GM18867 (cell line): ENCODE measurements at regions not wholly inside any gene's neighbourhood (a gene's known extent, or its start where the extent isn't known, plus 50 kb on each side); places are given as distances from the start of the nearest gene placed in this dataset.
"Not testable (repeated sequence)": the region's sequence is repeated elsewhere in the genome, so short reads cannot be mapped to it uniquely, and the experiment has no call there.

Experiments
- ATAC-seq: cut with Tn5 transposase; IDR thresholded peaks from one replicate; pipeline ENCODE4 v1.9.1; 2021; ENCODE audit warnings: mild to moderate bottlenecking, moderate library complexity; ENCODE audit not compliant: unreplicated experiment

DNA sequence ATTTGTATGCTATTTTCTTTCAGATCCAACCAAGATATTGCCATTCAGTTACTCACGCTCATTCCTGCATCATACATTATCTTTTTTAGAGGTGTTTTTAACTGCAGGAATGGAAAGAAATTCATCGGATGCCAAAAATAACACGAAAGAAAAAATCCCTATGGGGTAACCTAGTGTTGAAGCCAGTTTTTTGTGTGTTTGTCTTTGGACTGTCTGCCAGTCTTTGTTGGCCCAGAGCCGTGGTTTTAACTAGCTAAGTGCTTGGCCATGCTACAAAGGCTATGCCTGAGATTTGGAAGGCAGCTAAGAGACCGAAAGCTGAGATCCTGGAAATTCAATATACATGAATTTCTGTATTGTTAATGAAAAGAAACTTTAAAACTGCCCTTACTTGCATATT is 309.8 kb upstream of the CNTN5 start:
- no peak for ATAC-seq

DNA sequence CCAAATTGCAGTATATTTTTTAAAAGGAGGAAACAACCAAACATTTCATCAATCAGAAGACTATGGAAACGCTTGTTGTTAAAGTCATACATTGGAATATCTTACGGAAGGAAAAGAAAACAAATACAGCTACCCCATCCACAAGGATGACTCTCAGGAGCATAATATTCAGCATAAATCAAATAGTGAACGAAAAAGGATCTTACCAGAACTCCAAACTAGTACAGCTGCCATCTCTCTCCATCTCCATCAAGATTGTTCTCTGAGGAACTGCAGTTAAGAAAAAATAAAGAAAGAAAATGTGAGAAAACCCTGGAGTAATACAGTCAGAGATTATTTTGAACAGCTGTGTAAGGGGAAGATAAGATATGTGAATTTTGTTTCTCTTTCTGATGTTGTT is 299.8 kb upstream of the CNTN5 start:
- no peak for ATAC-seq

DNA sequence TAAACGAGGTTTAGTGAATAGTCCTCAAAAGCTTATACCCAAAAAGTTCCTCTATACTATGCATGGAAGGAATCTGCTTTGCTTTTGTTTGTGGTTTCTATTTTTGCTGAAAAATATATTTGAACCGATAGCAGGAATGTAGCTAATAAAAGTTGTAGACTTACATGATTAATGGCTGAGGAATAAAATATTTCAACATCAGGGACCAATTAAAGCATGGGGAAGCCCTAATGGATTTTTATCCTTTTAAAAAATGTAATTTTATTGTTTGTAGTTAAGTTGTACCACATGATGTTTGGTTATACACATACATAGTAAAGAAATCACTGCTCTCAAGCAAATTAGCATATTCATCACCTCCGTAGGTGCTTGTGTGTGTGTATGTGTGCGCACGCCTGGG is 295.3 kb upstream of the CNTN5 start:
- ATAC-seq, result no peak

DNA sequence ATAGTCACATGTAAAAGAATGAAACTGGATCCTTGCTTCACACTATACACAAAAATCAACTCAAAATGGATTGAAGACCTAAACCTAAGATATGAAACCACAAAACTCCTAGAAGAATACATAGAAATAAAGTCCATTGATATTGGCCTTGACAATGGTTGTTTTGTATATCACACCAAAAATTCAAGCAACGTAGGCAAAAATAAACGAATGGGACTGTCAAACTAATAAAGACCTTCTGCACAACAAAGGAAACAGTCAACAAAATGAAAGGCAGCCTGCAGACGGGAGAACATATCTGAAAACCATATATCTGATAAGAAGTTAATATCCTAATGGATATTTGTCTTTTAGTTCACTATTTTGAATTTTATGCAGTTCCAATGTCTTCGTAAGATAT is 292.3 kb upstream of the CNTN5 start:
- ATAC-seq, result no peak

DNA sequence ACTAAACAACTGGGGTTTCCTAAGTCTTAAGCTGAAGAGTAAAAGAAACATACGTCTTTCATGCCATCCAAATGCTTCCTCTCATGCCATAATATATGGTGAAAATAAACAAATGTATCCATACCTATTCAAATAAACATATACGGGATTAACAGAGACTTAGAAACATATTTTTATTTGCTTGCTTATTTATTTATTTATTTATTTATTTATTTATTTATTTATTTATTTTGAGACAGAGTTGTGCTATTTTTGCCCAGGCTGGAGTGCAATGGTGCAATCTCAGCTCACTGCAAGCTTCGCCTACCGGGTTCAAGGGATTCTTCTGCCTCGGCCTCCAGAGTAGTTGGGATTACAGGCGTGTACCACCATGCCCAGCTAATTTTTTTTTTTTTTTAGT is 291.6 kb upstream of the CNTN5 start:
- no peak for ATAC-seq

DNA sequence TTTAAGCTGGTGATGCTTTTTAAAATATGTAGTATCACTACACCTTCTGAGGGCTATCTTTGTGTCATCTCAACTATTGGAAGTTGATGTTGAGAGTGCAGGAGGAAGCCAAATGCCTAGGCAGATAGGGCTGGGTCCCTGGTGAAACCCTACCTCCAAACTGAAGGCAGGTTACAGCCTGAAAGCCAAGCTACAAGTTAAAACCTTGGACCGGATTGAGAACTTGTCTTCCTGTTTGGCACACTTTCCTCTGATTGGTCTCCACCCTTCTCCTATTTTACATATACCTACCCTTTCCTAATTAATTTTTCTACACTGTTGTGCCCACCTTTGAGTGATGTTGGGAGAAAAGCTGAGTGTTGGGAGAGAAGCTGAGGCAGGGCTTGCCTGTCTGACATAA is 287.8 kb upstream of the CNTN5 start:
- no peak for ATAC-seq

DNA sequence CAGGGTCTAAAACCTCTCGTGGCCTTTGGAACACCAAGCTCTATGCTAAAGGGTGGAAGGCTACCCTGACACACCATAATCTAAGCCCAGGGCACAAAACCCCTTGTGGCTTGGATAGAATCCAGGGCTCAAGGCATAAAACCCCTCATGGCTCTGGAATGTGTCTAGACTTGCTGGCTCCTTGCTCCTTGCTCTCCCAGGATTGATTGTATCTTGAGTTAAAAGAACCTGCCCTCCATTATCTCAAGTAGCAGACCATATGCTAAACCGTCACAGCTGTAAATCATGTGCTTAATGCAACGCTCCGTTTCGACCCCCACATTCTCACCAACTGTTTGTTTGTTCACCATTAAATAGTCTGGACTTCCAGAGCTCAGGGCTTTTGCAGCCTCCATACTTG is 287.4 kb upstream of the CNTN5 start:
- not testable (repeated sequence) for ATAC-seq

DNA sequence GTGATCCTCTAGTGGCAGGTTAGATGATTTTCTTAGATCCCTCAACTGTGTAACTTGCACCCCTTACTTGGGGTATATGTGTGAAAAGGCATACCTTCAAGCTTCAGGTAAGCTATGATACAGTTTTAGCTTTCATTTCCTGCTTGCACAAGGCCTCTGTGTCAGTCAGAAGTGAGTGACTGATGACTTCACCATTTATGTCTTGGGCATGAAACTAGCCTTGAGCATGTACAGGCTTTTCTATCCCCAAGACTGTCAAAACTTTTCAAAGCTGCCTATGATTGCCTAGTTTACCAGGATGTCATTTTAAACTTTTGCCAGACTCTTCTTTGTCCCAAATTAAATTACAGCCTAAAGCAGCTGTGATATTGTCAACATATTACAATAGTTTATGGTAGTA is 286.1 kb upstream of the CNTN5 start:
- no peak for ATAC-seq

DNA sequence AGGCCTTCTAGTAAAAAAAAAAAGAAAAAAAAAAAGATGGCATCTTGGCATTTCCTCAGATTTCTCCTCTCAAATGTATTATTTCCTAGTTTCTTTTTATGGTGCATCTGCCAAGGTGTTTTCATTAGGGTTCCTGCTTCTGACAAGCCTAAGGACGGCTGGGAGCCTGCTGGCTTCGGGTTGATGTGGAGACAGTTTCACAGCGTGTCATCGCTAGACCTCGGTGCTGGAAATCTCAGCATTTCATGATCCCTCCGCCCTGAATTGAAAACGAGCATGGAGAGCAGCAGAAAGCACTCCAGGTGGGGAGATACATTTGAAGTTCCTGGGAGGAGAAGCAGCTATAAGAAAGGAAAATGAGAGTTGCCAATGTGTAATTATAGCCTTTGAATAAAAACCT is 283.9 kb upstream of the CNTN5 start:
- ATAC-seq, result no peak

DNA sequence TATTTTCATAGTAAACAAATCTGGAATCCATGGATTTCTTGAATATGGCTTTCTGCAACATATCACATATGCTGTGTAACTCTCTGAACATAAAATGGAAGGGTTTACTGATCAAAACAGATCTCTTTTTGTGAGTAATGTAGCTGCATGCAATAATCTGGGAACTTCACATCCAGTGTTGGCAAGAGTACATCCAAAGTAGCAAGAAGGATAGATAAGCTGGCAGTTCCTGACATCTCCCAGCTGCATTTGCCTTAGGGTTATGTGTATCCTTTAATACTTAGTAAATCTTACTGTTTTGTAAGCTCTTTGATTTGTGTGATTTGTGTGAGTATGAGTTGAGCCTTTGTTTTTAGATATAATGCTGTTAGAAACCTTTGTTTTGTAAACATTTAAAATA is 280.4 kb upstream of the CNTN5 start:
- ATAC-seq, result no peak

DNA sequence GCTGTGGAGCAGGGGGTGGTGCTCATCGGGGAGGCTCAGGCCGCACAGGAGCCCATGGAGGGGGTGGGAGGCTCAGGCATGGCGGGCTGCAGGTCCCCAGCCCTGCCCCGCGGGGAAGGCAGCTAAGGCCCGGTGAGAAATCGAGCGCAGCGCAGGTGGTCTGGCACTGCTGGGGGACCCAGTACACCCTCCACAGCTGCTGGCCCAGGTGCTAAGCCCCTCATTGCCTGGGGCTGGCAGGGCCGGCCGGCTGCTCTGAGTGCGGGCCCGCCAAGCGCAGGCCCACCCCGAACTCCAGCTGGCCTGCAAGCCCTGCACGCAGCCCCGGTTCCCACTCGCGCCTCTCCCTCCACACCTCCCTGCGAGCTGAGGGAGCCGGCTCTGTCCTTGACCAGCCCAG is 257.3 kb upstream of the CNTN5 start:
- not testable (repeated sequence) for ATAC-seq

DNA sequence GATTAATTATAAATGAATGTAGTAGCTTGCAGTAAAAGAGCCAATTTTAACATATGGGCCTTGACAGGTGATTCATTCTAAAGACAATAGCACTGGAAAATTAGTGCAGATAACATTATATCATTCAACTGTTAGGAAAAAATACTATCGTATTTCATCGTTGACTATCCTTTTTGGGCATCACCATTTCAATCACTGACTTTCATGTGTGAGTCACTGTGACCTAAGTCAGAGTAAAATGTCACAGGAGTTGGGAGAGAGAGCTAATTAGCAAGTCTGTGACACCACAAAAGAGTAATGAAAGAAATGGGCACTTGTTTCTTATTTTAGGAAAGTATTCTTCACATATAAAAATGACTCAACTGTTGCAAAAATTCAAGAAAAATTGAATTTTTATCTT is 253.8 kb upstream of the CNTN5 start:
- no peak for ATAC-seq

DNA sequence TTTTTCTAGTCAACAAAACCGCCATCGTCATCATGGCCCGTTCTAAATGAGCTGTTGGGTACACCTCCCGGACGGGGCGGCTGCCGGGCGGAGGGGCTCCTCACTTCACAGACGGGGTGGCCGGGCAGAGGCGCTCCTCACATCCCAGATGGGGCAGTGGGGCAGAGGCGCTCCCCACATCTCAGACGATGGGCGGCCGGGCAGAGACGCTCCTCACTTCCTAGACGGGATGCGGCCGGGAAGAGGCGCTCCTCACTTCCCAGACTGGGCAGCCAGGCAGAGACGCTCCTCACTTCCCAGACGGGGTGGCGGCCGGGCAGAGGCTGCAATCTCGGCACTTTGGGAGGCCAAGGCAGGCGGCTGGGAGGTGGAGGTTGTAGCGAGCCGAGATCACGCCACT is 250.7 kb upstream of the CNTN5 start:
- ATAC-seq, result not testable (repeated sequence)

DNA sequence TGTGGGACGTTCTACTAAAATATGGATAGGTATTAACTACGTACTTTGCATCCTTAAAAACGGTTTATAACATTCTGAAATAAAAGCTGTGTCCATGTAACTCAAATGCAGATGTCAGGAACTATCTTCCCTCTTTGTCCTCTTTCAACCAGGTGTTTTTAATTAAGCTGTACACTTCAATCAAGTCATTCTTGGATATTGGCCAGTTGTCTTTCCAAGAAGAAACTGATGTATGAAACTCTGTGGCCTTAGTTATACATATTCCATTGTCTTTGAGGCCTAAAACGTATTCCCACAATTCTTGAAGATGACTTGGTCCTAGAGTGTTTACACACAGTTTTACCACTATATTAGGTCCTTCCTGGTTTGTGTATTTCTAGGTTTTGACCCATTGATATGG is 249.0 kb upstream of the CNTN5 start:
- ATAC-seq, result no peak

DNA sequence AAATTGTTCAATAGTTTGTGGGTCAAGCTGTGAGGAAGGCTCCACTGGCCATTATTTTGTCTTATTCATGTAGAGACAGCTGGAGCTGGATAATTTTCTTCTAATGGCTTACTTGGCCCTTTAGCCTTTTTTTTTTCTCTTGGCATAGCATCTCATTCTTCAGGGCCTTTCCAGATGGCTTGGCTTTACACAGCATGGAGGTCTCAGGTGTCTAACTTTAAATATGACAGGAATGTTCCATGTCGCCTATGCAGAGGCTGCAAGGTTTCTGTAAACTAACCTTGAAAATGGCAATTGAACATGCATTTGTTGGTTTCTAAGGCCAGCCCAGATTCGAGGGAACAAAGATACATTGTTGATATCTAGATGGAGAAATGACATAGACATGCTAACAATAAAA is 247.9 kb upstream of the CNTN5 start:
- ATAC-seq, result no peak

DNA sequence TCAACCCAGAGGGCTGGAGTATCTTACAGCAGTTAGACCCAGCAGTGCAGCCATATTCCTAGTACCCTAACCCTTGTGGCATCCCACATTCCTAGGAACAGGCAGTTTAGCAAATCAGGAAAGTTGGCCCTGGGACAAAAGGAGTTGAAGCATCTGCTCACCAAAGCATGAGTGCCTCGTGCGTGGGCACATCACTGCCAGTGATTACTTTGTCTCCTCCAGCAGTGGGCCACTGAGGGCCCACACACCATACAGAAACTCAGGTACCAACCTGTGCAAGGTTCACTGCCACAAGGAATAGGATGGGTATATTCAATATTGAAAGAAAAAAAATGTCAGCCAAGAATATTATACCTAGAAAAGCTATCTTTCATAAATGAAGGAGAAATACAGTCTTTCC is 227.5 kb upstream of the CNTN5 start:
- ATAC-seq, result no peak

DNA sequence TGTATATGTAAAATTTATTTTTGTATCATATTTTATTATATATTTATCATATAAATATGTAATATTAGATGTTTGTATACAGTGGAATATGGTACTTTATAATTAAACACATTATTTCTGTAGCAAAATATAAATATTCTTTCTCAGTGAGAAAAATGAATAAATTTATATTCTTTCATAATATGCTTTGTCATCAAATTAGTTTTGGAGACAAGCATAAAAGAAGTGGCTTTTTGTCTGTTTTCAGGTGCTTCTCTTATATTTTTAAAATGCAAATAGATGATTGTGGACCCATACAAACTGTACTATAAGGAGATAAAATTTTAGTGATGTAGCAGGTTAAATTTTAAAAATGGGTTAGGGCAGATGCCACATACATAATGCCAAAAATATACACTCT is 222.4 kb upstream of the CNTN5 start:
- ATAC-seq, result no peak

DNA sequence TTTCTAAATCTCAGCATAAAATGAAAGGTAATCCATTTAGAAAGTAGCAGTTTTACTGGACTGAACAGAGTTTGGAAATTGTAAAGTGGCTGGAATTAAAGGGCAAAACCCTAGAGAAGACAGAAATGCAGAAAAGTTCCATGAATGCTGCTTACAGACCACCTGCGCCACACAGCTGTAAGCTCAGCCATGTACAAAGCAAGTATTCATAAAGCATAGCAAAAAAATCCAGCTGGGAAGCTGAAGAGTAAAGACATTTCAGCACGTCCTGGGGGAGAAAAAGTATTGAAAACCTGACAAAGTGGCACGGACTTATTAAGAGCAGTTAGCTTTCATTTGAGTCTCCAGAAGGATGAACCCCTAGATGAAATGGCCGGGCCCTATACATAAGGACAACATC is 220.1 kb upstream of the CNTN5 start:
- no peak for ATAC-seq

DNA sequence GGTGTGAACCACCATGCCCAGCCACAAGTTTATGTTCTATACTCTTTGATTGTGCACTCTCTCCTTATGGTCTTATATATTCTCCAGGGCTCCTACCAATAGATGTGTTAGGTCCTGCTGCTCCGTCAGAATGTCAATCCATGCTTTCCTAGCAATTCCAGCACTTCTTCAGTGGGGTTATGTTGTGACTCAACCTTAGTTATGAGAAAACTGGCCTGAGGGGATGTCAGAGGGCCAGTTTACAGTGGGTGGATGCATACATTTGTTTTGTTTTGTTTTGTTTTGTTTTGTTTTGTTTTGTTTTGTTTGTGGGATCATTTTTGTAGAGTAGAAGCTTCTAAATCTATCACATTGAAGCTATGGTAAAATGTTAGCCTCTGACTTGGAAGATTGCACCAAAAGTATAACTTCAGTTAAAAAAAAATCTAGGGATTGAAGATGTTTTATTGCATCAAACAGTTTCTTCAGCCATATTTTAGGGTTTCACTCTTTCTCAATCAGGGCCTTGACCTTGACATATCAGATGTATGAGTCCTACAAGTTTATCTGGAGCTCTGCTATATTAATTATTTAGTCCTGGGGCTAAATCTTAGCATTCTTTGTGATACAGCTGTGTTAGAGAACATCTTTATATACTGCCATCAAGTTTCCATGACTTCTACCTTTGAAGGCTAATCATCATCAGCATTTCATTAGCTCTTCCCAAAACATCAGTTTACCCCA is 191.6 kb upstream of the CNTN5 start:
- no peak for ATAC-seq

DNA sequence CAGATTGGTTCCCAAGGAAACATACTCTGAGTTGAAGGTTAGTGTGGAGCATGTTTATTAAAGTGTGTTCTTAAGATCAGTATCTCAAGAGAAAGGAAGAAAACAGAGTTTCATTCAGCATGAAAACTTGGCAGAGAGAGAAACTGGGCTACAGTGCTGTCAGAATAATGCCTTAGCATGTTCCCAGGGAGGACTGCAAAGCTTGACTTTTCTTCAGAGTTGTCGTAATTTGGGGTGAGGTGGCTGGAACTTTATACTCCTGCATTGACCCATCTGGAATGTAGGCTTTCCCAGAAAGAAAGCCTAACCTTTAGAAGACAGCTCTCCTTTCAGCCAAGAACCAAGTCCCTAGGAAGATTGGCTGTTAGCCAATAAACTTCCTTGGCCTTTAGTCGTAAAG is 190.8 kb upstream of the CNTN5 start:
- no peak for ATAC-seq

DNA sequence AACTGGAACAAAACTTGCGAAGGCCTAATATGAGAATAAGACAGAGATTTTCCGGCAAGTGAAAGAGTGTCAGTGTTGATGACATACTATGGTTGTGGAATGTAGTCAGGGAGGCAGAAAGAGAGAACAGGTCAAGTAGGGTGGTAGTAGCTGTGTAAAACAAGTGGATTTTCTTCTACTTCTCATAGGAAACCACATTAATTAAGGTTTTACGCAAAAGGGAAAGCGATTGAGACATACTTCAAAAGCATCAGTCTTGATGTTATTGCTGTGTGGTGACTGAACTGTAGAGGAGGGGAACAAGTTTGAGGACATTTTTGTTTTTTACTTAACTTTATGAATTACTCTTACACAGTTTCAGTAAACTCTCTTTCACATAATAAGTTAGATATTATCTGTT is 186.0 kb upstream of the CNTN5 start:
- ATAC-seq, result no peak

DNA sequence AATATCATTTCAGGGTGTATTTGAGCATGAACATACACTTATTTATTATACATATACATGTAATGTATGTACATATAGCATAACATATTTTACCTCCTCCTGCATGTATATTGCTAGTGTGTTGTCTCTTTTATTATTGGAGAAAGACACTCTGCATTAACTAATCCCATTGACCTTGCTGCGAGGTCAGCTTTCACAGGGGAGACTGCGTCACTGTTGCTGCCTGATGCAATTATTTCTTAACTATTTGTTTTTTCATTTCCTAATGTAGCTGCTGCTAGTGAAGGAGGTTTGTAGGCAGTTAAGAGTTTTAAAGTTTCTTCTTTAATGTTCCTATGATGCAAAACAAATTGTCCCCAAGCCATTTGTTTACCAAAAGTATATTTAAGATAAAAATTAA is 185.4 kb upstream of the CNTN5 start:
- no peak for ATAC-seq

DNA sequence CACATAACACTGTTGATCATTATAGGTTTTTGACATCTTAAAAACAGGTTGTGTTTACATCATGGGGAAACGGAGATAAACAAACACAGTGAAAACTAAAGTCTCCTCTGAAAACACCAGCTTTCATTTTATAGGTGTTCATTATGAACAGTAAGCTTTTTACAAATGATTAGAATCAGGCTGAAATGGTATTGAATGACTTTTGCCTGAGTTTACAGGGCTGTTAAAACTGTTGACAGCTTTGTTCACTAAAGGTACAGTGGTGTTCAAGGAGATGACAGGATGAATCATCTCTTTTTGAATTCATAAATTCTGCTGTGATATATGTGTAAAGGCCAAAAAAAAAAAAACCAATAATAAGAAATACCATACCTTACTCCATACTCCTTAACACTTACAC is 184.6 kb upstream of the CNTN5 start:
- ATAC-seq, result no peak

DNA sequence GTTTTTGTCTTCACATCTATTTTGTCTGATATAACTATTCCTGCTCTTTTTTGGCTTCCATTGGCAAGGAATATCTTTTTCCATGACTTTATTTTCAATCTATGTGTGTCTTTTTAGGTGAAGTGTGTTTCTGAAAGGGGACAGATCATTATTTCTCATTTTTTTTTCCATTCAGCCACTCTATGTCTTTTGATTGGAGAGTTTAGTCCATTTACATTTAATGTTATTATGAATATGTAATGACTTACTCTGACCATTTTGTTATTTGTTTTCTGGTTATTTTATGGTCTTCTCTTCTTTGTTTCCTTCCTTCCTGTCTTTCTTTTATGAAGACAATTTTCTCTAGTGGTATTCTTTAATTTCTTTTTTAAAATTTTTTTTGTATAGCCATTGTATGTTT is 178.6 kb upstream of the CNTN5 start:
- no peak for ATAC-seq
